IPS DF 4.7 (cell line): ENCODE measurements at regions not wholly inside any gene's neighbourhood (a gene's known extent, or its start where the extent isn't known, plus 50 kb on each side); places are given as distances from the start of the nearest gene placed in this dataset.
"Not testable (repeated sequence)": the region's sequence is repeated elsewhere in the genome, so short reads cannot be mapped to it uniquely, and the experiment has no call there.

ENCODE experiments used
- DNase-seq: peaks from one replicate; pipeline ENCODE4 v3.0.0-alpha.2; 2013; ENCODE audit warnings: low spot score; ENCODE audit errors: extremely low read depth

DNA sequence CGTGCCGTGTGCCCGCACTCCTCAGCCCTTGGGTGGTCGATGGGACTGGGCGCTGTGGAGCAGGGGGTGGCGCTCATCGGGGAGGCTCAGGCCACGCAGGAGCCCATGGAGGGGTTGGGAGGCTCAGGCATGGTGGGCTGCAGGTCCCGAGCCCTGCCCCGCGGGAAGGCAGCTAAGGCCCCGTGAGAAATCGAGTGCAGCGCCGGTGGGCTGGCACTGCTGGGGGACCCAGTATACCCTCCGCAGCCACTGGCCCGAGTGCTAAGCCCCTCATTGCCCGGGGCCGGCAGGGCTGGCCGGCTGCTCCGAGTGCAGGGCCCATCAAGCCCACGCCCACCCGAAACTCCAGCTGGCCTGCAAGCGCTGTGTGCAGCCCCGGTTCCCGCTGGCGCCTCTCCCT, 384.1 kb downstream of the GLUD2 start:
- not testable (repeated sequence) for DNase-seq

GRCh38 chrX:121433289-121433688, 385.9 kb downstream of the GLUD2 start:
- no peak for DNase-seq

GRCh38 chrX:121437666-121438065, 390.3 kb downstream of the GLUD2 start:
- DNase-seq, result not testable (repeated sequence)

- DNase-seq, result no peak
These were observed 408.5 kb downstream of the GLUD2 start for GRCh38 chrX:121455890-121456289.

- no peak for DNase-seq
These were observed 408.9 kb downstream of the GLUD2 start for GRCh38 chrX:121456315-121456714.

GRCh38 chrX:121457096-121457495, 409.7 kb downstream of the GLUD2 start:
- DNase-seq, result no peak

- no peak for DNase-seq
These were observed 432.0 kb downstream of the GLUD2 start for GRCh38 chrX:121479406-121479805.

DNA sequence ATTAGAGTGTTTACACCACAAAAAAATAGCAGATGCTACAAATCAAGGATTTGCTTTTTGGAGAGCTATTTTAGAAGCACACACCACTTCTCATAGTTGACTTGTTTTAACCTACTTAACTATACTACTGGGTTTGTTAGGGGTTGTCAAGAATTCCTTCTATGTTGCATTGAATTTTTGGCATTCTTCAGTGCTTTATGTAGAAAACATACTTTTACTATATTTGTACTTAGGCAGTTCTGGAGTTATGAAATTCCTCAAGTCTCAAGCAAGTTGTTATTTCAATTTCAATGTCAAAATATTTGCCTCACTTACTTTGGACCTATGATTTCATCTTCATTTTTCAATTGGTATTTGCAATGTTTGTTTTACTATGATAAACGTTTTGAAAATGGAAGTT, 449.6 kb downstream of the GLUD2 start:
- no peak for DNase-seq

GRCh38 chrX:121504153-121504552, 456.7 kb downstream of the GLUD2 start:
- DNase-seq, result no peak

DNA sequence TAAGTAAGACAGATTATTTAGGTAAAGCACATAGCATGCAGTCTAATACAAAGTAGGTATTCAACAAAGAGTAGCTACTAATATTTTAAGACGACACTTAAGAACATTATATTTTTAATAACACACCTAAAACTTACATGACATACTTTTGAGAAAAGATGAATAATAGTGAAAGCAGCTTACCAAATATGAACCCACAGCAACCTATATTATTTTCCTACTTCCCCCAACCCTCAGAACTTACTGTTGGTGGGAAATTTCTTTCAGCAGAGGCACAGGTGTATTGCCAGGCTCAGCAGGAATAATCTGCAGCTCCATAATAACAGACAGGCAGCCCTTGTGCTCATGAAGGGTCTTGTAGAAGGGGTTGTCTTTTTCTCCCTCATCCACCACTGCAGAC, 498.9 kb downstream of the GLUD2 start:
- no peak for DNase-seq

GRCh38 chrX:121558886-121559285, 511.5 kb downstream of the GLUD2 start:
- no peak for DNase-seq

DNA sequence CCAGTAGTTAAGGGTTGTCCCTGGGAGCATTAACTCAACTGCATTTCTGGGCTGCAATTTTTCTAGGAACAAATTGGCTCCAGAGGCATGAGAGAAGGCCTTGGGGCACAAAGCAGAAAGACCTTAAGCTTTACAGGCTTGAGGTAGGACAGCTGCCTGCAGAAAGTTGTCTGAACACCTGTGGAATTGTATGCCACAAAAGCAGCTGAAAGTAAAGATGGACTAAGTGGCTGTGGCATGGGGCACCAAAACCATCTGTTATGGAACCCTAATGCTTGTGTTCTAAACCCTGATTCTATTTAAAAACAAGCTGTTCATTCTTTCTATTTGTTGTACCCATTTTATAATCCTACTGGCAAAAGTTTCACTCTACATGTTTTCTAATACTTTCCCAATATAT, 515.2 kb downstream of the GLUD2 start:
- no peak for DNase-seq

- DNase-seq, result no peak
These were observed 522.2 kb downstream of the GLUD2 start for GRCh38 chrX:121569609-121570008.

DNA sequence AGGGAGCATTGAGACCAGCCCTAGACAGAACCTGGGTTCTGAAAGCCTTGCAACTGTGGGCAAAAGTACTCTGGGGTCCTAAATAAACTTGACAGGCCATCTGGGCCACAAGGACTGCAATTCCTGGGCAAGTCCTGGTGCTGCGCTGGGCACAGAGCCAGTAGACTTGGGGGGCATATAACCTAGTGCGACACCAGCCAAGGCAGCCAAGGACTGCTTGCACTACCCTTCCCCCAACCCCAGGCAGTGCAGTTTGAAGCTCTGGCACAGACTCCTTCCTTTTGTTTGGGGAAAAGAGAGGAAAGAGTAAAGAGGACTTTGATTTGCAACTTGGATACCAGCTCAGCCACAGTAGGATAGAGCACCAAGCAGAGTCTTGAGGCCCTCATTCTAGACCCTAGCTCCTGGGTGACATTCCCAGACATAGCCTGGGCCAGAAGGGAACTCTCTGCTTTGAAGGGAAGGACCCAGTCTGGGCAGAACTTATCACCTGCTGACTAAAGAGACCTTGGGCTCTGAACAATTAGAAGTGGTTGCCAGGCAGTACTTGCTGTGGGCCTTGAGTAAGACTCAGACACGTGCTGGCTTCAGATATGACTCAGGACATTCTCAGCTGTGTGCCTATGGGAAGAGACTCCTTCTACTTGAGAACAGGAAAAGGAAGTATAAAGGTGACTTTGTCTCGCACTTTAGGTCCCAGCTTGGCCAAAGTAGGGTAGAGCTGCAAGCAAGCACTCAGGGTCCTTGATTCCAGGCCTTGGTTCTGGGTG, 522.8 kb downstream of the GLUD2 start:
- no peak for DNase-seq

- no peak for DNase-seq
These were observed 523.9 kb downstream of the GLUD2 start for GRCh38 chrX:121571333-121571732.

- DNase-seq, result not testable (repeated sequence)
These were observed 527.0 kb downstream of the GLUD2 start for GRCh38 chrX:121574384-121574783.

GRCh38 chrX:121579016-121579760, 531.8 kb downstream of the GLUD2 start:
- DNase-seq, result no peak

- DNase-seq, result no peak
These were observed 534.5 kb downstream of the GLUD2 start for GRCh38 chrX:121581885-121582284.

DNA sequence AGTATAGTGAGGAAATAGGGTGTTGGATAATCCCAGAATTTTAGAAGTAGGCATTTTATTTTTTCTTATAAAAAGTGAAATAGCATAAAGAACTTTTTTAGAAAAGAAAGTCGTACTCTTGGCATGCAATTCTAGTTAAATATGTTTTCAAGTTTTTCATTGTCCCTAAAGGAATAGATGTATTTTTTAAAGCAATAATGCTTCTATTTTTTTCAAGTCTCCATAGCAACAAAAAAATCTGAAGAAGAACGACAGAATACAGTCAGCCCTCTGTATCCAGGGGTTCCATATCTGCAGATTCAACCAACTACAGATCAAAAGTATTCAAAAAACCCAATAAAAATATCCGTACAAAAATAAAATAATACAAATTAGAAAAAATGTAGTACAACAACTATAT, 538.2 kb downstream of the GLUD2 start:
- DNase-seq, result no peak

DNA sequence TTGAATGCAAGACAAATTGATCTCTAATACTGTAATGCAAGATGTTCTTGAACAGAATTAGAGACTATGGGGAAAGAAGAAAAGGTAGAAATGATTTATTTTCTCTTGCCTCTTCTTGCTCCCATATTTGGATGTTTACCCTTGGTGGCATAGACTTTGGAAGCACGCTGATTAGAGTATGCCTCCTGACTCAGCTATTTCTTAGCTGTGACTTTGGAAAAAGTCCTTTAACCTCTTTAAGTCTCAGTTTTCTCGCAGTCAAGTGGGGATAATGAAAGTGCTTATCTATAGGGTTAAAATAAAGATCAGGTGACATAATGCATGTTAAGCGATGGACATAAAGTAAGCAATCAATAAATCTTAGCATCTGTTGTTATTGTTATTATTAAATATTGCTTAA, 545.5 kb downstream of the GLUD2 start:
- DNase-seq, result no peak

- no peak for DNase-seq
These were observed 550.9 kb downstream of the GLUD2 start for GRCh38 chrX:121598356-121598755.

GRCh38 chrX:121635141-121635540, 587.7 kb downstream of the GLUD2 start:
- DNase-seq, result no peak

DNA sequence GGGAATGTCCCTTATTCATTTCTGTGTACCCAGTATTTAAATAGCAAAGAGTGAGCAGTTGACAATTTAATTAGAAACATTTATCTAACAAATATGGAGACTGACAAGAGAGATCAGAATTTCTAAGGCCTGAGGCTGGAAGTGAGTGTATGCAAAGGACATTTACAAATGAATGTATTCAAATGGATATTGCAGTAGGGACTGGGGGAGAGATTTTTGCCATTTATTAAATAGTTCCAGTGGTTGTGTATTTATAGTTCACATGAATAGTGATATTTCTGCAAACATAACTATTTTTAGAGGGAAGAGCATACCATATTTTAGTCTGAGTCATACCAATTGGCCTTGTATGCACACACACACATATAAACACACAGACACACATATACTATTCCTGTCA, 592.4 kb downstream of the GLUD2 start:
- DNase-seq, result no peak
